ENCODE measurements at regions not wholly inside any gene's neighbourhood (a gene's known extent, or its start where the extent isn't known, plus 50 kb on each side); places are given as distances from the start of the nearest gene placed in this dataset.

- TF ChIP-seq NRF1 (IDR thresholded peaks at IDR 0.05; ENCODE audit: low read depth, low read length) (no peak), ZBTB33 (IDR thresholded peaks at IDR 0.05; ENCODE audit: borderline replicate concordance, low read depth) (no peak), CTCF (IDR thresholded peaks at IDR 0.05) (no peak), TAF1 (IDR thresholded peaks at IDR 0.05; ENCODE audit: borderline replicate concordance, low read depth, low read length) (no peak), MEF2A (IDR thresholded peaks at IDR 0.05; ENCODE audit: borderline replicate concordance, low read depth) (no peak), RXRA (IDR thresholded peaks at IDR 0.05; ENCODE audit: borderline replicate concordance, low read depth) (no peak), GATA2 (CRISPR knock-in tag; IDR thresholded peaks at IDR 0.05) (peak; percentile 51), POLR2AphosphoS5 (IDR thresholded peaks at IDR 0.05; ENCODE audit: low read depth, low read length) (no peak), USF1 (IDR thresholded peaks at IDR 0.05; ENCODE audit: borderline replicate concordance, low read depth) (no peak), MXI1 (IDR thresholded peaks at IDR 0.05; ENCODE audit: low read depth, low read length) (no peak), SMC3 (IDR thresholded peaks at IDR 0.05; ENCODE audit: low read depth, low read length) (0 out of 2 replicates have a peak, but pooled peaks have one; percentile 13), YY1 (IDR thresholded peaks at IDR 0.05; ENCODE audit: low read depth) (no peak), FOXJ3 (CRISPR knock-in tag; IDR thresholded peaks at IDR 0.05) (no peak)
Observed at GRCh38 chr12:75720812-75721641, 209.6 kb upstream of the KRR1 start.
